HL-60 (cell line): ENCODE measurements at regions not wholly inside any gene's neighbourhood (a gene's known extent, or its start where the extent isn't known, plus 50 kb on each side); places are given as distances from the start of the nearest gene placed in this dataset.

Source experiments
- DNase-seq, 2 experiments: peaks; one replicate each; pipeline ENCODE4 v3.0.0-alpha.2; 2010 to 2020; ENCODE audit warnings: low read depth in 1 of 2, low spot score in 1 of 2
- H3K27ac ChIP-seq: fragments of 250-450 bp; sonication (Bioruptor Pico); replicated peaks from 2 replicates; pipeline ENCODE4 v1.5.1; 2020; ENCODE audit warnings: mild to moderate bottlenecking, moderate library complexity
- H3K27me3 ChIP-seq: fragments of 250-450 bp; sonication (Bioruptor Pico); 2 replicates; pipeline ENCODE4 v1.5.1; 2021; ENCODE audit warnings: mild to moderate bottlenecking, moderate library complexity; ENCODE audit not compliant: insufficient read depth, poor library complexity, severe bottlenecking
- H3K4me3 ChIP-seq: replicated peaks from 2 replicates; pipeline ENCODE4 v1.5.1; 2011; ENCODE audit warnings: mild to moderate bottlenecking, control low read depth, low read length; ENCODE audit not compliant: insufficient read depth
- CTCF ChIP-seq: IDR thresholded peaks from one replicate; pipeline ENCODE4 v1.5.1; 2011; ENCODE audit warnings: low read length, control low read depth, inconsistent platforms; ENCODE audit not compliant: insufficient read depth
- GABPA ChIP-seq: IDR thresholded peaks from 2 replicates; pipeline ENCODE4 v1.6.1; 2012; ENCODE audit warnings: low read depth
- POLR2AphosphoS5 ChIP-seq: IDR thresholded peaks from 2 replicates; pipeline ENCODE4 v1.6.1; 2012; ENCODE audit warnings: low read depth
- REST ChIP-seq: IDR thresholded peaks from 2 replicates; pipeline ENCODE4 v1.6.1; 2012; ENCODE audit warnings: low read depth; ENCODE audit not compliant: insufficient replicate concordance
- SPI1 ChIP-seq: IDR thresholded peaks from 2 replicates; pipeline ENCODE4 v1.6.1; 2012; ENCODE audit warnings: low read depth, mild to moderate bottlenecking, borderline replicate concordance

GRCh38 chr1:4468386-4468785 lies 186.0 kb upstream of the AJAP1 start:
- Histone ChIP-seq H3K27me3 (no peaks in the 10 kb centered on the region), H3K4me3 (no peak overlapping the region), H3K27ac (no peak overlapping the region)
- TF ChIP-seq CTCF (no peak), REST (no peak), POLR2AphosphoS5 (no peak), GABPA (no peak), SPI1 (no peak)
- DNase-seq, result no peak

GRCh38 chr1:4468804-4469514 lies 185.4 kb upstream of the AJAP1 start:
- no peaks in the 10 kb centered on the region for H3K27me3 ChIP-seq
- DNase-seq, result no peak
- H3K4me3 ChIP-seq, result no peak overlapping the region
- TF ChIP-seq POLR2AphosphoS5, result no peak
- no peak for TF ChIP-seq GABPA
- no peak for TF ChIP-seq CTCF
- no peak for TF ChIP-seq SPI1
- TF ChIP-seq REST, result no peak
- H3K27ac ChIP-seq, result no peak overlapping the region

GRCh38 chr1:4476394-4476793 lies 178.0 kb upstream of the AJAP1 start:
- no peak for TF ChIP-seq REST
- no peaks in the 10 kb centered on the region for H3K27me3 ChIP-seq
- no peak for DNase-seq

More at GRCh38 chr1:4476394-4476793, 178.0 kb upstream of the AJAP1 start:
- Histone ChIP-seq H3K4me3 (no peak overlapping the region), H3K27ac (no peak overlapping the region)
